Activated CD8-positive, alpha-beta T cell treated with anti-CD3 and anti-CD28 coated beads for 36 hours (primary cell): ENCODE measurements at regions not wholly inside any gene's neighbourhood (a gene's known extent, or its start where the extent isn't known, plus 50 kb on each side); places are given as distances from the start of the nearest gene placed in this dataset.
"Not testable (repeated sequence)": the region's sequence is repeated elsewhere in the genome, so short reads cannot be mapped to it uniquely, and the experiment has no call there.

Source experiments
- ATAC-seq: fragments of 200-7000 bp; cut with Tn5 transposase; one replicate; pipeline ENCODE4 v1.10.0; 2021; ENCODE audit warnings: mild to moderate bottlenecking, moderate library complexity
- CTCF ChIA-PET: fragments of 350-600 bp; sonication (Branson Sonifier 250); formaldehyde crosslinking; loops from one replicate; lab custom pipeline; 2021; ENCODE audit warnings: antibody characterized with exemption; lab: Charles Lee
- POLR2A ChIA-PET: fragments of 350-600 bp; sonication (Branson Sonifier 250); formaldehyde crosslinking; loops from one replicate; lab custom pipeline; 2021; ENCODE audit warnings: antibody characterized with exemption; lab: Charles Lee
- DNase-seq: peaks from one replicate; pipeline ENCODE4 v3.0.0-alpha.2; 2020
- H3K27ac Mint-ChIP-seq: one replicate; pipeline ENCODE4 v1.8.0; 2021; ENCODE audit warnings: mild to moderate bottlenecking, mixed read lengths
- H3K27me3 Mint-ChIP-seq: one replicate; pipeline ENCODE4 v1.8.0; 2021; ENCODE audit warnings: mixed read lengths
- H3K36me3 Mint-ChIP-seq: one replicate; pipeline ENCODE4 v1.8.0; 2021; ENCODE audit warnings: low read depth, mixed read lengths
- H3K4me1 Mint-ChIP-seq: one replicate; pipeline ENCODE4 v1.8.0; 2021; ENCODE audit warnings: low read depth, mixed read lengths
- H3K4me3 Mint-ChIP-seq: one replicate; pipeline ENCODE4 v1.8.0; 2021; ENCODE audit warnings: mild to moderate bottlenecking, moderate library complexity, mixed read lengths
- H3K9me3 Mint-ChIP-seq: one replicate; pipeline ENCODE4 v1.8.0; 2021; ENCODE audit warnings: mixed read lengths
- intact Hi-C: fragments of 100-400 bp; cut with micrococcal nuclease; formaldehyde crosslinking; loops from one replicate; pipeline ENCODE4 v1.10.0; 2022
- TF ChIP-seq, protein P1 (sequence below): fragments of 200-600 bp; IDR thresholded peaks from one replicate; pipeline ENCODE4 v1.8.0; 2022; ENCODE audit warnings: antibody characterized with exemption, mild to moderate bottlenecking

DNA sequence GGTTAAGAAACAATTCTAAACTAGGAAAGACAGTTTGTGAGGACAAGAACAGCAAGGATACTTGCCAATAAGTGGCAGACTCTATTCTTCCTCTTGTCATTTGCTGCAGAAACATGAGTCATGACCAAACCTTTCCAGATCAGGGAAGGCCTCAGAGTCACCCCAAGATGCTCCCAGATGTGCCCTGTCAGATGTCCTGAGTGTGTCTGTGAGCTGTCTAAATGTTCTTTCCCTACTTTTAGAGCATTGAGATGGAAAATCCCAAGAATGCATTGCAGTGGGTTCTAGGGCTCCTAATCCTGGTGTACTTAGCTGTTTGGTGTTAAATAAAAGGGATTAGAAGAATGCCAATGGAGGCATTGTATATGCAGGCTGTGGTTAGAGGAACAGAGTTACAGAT, 57.5 kb upstream of the KIAA0040 start:
- no peaks in the 10 kb centered on the region for H3K4me1 Mint-ChIP-seq
- intact Hi-C loops: no loop called here
- H3K36me3 Mint-ChIP-seq: no peaks in the 10 kb centered on the region
- TF ChIP-seq, protein P1, sequence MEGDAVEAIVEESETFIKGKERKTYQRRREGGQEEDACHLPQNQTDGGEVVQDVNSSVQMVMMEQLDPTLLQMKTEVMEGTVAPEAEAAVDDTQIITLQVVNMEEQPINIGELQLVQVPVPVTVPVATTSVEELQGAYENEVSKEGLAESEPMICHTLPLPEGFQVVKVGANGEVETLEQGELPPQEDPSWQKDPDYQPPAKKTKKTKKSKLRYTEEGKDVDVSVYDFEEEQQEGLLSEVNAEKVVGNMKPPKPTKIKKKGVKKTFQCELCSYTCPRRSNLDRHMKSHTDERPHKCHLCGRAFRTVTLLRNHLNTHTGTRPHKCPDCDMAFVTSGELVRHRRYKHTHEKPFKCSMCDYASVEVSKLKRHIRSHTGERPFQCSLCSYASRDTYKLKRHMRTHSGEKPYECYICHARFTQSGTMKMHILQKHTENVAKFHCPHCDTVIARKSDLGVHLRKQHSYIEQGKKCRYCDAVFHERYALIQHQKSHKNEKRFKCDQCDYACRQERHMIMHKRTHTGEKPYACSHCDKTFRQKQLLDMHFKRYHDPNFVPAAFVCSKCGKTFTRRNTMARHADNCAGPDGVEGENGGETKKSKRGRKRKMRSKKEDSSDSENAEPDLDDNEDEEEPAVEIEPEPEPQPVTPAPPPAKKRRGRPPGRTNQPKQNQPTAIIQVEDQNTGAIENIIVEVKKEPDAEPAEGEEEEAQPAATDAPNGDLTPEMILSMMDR: no peak
- no peak for ATAC-seq
- POLR2A ChIA-PET: no interaction called here
- no peak overlapping the region for H3K4me3 Mint-ChIP-seq
- no peak for DNase-seq
- no peak overlapping the region for H3K27ac Mint-ChIP-seq
- CTCF ChIA-PET: no interaction called here
- no peaks in the 10 kb centered on the region for H3K27me3 Mint-ChIP-seq
- peaks cover 6% of the 10 kb centered on the region for H3K9me3 Mint-ChIP-seq

GRCh38 chr1:175248036-175248435, 55.5 kb upstream of the KIAA0040 start:
- ATAC-seq, DNase-seq, POLR2A ChIA-PET, H3K4me1 Mint-ChIP-seq, CTCF ChIA-PET, H3K4me3 Mint-ChIP-seq, H3K27ac Mint-ChIP-seq, H3K36me3 Mint-ChIP-seq, H3K27me3 Mint-ChIP-seq: not testable (repeated sequence)
- H3K9me3 Mint-ChIP-seq: peaks cover 19% of the 10 kb centered on the region
- intact Hi-C loops: loop anchor here (10.0 kb wide), 1 partner anchor 73 kb away; no protein-coding TSS in a partner anchor

GRCh38 chr1:175247056-175247455, 54.5 kb upstream of the KIAA0040 start:
- POLR2A ChIA-PET, H3K27ac Mint-ChIP-seq, H3K27me3 Mint-ChIP-seq, CTCF ChIA-PET, ATAC-seq, H3K36me3 Mint-ChIP-seq, H3K4me1 Mint-ChIP-seq, H3K4me3 Mint-ChIP-seq, DNase-seq: not testable (repeated sequence)
- intact Hi-C loops: loop anchor here (10.0 kb wide), 1 partner anchor 72 kb away; no protein-coding TSS in a partner anchor
- peaks cover 21% of the 10 kb centered on the region for H3K9me3 Mint-ChIP-seq

GRCh38 chr1:175245324-175245723, 52.7 kb upstream of the KIAA0040 start:
- TF ChIP-seq, protein P1: no peak
- no peak overlapping the region for H3K27ac Mint-ChIP-seq
- peaks cover 19% of the 10 kb centered on the region for H3K9me3 Mint-ChIP-seq
- H3K36me3 Mint-ChIP-seq: peaks cover 1% of the 10 kb centered on the region
- H3K27me3 Mint-ChIP-seq: no peaks in the 10 kb centered on the region
- H3K4me3 Mint-ChIP-seq: no peak overlapping the region
- DNase-seq (no peak), ATAC-seq (no peak)
- POLR2A ChIA-PET: no interaction called here
- no peaks in the 10 kb centered on the region for H3K4me1 Mint-ChIP-seq
- intact Hi-C loops: loop anchor here (10.0 kb wide), 1 partner anchor 71 kb away; no protein-coding TSS in a partner anchor
- CTCF ChIA-PET: interaction anchor here (0.9 to 2.1 kb wide), 2 partner anchors 57 to 93 kb away, joined by 3 to 4 read pairs; no protein-coding TSS in a partner anchor

- intact Hi-C loops: loop anchor here (10.0 kb wide), 1 partner anchor 69 kb away; no protein-coding TSS in a partner anchor
- POLR2A ChIA-PET: no interaction called here
- TF ChIP-seq, protein P1: no peak
- DNase-seq: no peak
- Mint-ChIP-seq H3K4me1 (no peaks in the 10 kb centered on the region), H3K9me3 (peaks cover 19% of the 10 kb centered on the region), H3K4me3 (no peak overlapping the region), H3K27ac (no peak overlapping the region), H3K27me3 (no peaks in the 10 kb centered on the region), H3K36me3 (peaks cover 1% of the 10 kb centered on the region)
- ATAC-seq: no peak
- CTCF ChIA-PET: interaction anchor here (2.1 kb wide), 1 partner anchor 92 kb away, joined by 4 read pairs; no protein-coding TSS in a partner anchor
Measured at GRCh38 chr1:175244206-175244605, 51.6 kb upstream of the KIAA0040 start.
